HG03196 (cell line): ENCODE measurements at regions not wholly inside any gene's neighbourhood (a gene's known extent, or its start where the extent isn't known, plus 50 kb on each side); places are given as distances from the start of the nearest gene placed in this dataset.
"Not testable (repeated sequence)": the region's sequence is repeated elsewhere in the genome, so short reads cannot be mapped to it uniquely, and the experiment has no call there.

Source experiments
- ATAC-seq: cut with Tn5 transposase; IDR thresholded peaks from one replicate; pipeline ENCODE4 v1.9.1; 2021; ENCODE audit not compliant: unreplicated experiment

DNA sequence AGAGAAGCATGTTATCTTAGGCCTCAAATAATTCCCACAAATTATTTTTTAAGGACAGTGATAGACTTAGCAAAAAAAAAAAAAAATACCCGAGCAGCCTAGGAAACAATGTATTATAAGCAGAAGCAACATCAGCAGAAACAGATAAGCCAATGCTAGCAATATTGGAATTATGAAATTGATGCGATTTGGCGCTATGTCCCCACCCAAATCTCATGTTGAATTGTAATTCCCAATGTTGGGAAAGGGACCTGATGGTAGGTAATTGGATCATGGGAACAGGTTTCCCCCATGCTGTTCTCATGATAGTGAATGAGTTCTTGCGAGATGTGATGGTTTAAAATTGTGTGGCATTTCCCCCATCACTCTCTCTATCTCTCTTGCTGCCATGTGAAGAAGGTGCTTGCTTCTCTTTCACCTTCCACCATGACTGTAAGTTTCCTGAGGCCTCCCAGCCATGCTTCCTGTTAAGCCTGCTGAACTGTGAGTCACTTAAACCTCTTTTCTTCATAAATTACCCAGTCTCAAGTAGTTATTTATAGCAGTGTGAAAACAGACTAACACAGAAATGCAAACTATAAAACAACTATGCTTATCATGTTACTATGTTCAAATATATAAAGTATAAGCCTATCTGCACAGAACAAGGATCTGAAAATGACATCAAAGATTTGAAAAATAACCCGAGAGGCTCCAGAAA is 75.6 kb upstream of the HIVEP3 start:
- ATAC-seq = no peak

DNA sequence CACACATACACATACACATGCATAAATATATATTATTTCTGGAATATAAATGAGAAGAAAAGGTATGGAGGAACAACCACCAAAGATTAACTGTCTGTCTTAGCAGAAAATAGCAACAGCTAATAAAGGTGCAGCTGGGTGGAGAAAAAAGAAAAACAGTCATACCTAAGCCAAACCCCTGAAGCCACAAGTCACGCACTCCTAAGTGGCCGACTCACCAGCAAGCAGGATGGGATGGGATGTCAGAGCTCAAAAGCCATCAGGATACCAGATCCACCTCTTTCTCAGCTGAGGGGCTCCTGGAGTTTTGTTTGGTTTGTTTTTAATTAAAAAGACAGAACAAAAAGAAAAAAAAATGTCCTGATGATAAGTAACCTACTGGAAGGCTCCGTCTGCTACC is 64.7 kb upstream of the HIVEP3 start:
- ATAC-seq = no peak

DNA sequence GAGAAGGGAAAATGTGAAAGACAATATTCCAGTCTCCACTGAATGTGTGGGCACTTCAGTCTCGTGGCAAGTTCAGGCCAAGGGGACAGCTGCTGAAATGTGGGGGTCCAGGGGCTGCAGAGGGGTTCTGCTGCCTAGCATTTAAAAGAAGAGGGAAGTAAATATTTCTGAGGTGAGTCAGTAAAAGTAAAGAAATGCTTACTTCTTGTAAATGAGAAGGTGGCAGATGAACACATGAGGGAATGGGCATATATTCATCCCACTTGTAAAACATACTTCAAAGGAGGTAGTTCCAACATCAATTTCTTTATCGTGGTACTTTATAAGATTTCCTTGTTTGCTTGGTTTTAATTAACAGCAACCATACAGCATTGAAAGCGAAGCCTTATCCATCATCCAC is 63.1 kb upstream of the HIVEP3 start:
- ATAC-seq = no peak

DNA sequence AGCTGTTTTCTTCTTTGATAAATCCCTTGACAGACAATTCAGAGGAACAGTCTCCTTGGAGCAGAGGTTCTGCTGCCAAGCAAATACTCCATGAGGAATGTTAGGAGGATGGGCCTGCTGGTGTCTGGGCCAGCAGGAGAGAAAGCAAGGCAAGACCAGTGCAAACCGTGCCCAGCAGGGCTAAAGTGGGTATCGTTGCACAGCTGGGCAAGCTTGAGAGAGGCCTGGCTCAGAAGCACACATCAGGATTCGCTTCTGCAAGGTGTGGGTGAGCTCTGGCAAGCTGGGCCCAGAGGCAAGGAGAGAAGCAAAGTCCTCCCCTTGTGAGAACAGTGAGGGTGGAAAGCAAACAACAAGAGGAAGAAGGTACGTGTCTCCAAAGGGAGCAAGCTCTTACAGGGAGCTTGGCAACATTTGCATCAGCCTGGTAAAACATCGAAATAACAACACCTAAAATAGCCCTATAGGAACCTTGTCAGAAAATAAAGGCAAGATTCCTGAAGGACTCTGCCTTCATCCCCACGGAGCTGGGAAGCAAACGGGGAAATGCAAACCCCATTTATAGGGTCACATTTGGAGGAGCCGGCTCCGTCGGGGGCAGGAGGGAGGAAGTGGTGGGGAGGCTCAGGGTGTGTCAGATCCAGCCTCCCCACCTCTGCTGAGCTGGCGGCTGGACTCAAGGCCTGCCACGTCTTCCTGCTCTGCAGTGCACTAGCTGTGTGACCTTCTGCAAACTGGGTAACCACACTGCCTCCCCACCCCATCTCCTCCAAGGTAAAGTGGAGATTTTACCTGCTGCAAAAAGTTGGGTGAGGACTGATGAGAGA is 62.3 kb upstream of the HIVEP3 start:
- no peak for ATAC-seq

DNA sequence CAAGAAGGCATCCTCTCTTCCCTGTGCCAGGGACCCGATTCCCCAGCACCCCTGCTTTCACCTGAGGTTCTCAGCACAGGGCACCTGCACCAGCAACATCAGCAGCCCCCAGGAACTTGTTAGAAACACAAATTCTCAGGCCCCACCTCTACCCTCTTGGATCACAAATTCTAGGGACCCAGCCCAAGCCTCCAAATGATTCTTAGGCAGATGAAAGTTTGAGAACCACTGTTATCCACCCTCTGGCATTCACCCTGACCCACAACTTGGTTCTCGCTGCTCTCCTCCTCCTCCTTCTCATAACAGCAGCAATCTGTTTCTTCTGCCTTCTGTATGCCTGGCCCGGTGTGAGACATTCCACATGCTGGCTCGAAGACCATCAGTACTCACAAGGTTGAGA is 60.3 kb upstream of the HIVEP3 start:
- no peak for ATAC-seq

DNA sequence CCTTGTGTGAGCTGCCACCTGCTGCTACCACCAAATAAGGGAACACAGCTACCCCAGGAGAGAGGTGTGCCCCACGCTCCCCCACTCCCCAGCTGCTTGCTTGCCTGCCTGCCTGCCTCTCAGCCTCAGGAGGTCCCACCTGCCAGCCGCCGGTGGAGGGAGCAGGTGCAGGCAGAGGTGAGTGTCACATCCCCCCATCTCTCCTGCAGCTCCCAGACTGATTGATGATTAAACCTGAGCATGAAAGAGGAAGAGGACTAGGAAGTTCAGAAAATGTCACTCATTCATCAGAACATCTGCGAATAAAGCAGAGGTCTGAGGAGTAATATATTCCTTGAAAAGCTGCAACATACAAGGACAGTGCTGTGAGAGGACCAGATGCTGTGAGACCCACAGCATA is 58.6 kb upstream of the HIVEP3 start:
- ATAC-seq = no peak

DNA sequence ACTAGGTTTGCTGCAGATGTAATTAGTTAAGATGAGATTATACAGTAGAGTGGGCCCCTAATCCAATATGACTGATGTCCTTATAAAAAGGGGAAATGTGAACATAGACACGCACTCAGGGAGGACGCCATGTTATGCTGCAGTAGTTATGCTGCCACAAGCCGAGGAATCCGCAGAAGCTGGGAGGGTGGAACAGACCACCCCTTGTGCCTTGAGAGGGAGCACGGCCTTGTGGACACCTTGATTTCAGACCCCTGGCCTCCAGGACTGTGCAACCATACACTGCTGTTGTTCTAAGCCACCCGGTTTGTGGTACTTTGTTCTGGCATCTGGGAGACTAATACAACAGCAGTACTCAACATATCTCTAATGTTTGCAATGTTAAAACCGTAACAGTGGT is 57.9 kb upstream of the HIVEP3 start:
- ATAC-seq = no peak

DNA sequence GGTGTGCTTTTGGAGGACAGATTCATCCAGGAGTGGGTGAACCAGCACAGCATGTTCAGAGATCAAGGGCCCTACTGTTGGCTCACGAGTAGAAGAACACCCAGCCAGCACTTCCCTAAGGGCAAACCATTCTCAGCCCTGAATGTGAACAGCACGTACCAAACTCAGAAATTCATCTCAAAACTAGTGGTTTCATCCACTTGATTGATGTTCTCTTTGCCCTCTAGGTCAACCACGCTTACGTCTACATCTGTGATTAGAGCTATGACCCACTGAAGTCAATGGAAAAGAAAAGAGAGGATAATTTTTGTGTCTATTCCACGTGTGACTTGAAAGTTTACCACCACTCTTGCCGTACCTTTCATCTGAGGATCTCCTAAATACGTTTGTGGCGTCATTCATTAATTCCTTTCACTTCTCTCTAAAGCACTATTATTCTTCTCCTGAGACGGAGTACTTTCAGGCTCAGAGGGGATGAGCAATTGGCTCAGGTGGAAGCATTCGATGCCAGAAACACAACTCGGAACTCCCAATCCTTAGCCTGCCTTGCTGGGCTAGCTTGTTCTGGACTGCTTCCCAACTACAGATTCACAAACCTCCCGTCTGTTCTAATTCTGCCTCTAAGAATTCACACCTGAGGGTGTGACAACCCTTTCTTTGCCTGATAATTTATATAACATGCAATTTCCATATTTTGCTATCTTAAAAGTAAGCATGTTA is 57.3 kb upstream of the HIVEP3 start:
- ATAC-seq = no peak

DNA sequence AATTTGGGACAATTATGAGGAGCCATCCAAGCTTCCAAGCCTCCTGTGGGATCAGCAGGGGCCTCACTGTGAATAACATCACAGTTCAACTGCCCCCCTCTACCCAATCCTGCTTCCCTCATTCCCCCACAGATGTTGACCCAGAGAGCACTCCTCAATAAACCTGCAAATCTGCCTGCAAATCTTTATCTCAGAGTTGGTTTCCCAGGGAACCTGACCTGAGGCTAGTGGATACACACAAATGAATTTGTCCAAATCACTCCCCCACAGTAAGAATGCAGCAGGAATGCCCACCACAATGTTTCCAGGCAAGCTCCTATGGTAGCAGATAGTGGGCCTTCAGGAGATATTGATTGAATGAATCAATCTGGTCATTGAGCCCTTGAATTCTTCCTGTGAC is 56.4 kb upstream of the HIVEP3 start:
- no peak for ATAC-seq

DNA sequence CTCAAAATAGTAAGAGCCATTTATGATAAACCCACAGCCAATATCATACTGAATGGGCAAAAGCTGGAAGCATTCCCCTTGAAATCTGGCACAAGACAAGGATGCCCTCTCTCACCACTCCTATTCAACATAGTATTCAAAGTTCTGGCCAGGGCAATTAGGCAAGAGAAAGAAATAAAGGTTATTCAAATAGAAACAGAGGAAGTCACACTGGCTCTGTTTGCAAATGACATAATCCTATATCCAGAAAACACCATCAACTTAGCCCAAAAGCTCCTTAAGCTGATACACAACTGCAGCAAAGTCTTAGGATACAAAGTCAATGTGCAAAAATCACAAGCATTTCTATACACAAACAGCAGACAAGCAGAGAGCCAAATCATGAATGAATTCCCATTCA is 49.8 kb upstream of the HIVEP3 start:
- not testable (repeated sequence) for ATAC-seq
